Fibroblast of mammary gland (primary cell): ENCODE measurements at regions not wholly inside any gene's neighbourhood (a gene's known extent, or its start where the extent isn't known, plus 50 kb on each side); places are given as distances from the start of the nearest gene placed in this dataset.
A peak's percentile ranks its signal among the peaks of the same experiment; 100 is the strongest.

Source experiments
- DNase-seq: peaks from one replicate; pipeline ENCODE4 v3.0.0-alpha.2; 2010; ENCODE audit warnings: low read depth
- H3K4me3 ChIP-seq: 2 replicates; pipeline ENCODE4 v1.5.1; 2011; ENCODE audit warnings: low read depth, mild to moderate bottlenecking, low read length, moderate library complexity; ENCODE audit not compliant: control insufficient read depth
- TF ChIP-seq, protein P1 (sequence below): conservative IDR thresholded peaks from 2 replicates; pipeline ENCODE4 v1.5.1; 2011; ENCODE audit warnings: low read depth, low read length, inconsistent platforms; ENCODE audit not compliant: control insufficient read depth, insufficient read depth

DNA sequence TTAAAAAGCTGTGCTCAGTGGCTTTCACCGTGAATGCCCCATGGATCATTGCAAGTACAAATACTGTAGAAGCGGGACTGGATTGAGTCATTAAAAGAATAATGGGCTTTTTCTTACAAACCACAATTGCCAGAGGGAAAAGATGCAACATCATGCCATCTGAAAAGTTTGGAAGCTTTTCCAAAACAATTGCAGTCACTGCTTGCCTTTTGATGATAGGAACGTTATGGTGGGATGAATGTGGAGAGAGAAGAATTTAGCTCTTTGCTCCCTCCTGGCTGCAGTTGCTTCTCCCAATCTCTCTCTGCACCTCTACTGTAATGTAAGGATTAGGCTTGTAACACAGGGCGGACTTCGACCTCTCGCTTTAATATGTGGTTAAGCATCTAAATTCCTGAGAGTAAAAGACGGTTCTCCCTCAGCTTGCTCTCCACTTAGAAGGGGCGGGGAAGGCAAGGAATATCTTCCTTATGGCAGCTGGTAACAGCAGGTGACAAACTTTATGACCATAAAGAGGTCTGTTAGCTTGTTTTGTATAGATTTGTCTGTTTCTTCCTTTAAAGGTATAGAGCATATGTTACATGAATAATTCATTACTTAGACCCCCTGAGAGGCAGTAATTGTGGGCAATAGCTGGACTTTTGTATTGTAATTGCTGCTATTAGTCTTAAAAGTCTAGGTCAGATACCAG, 376.1 kb downstream of the UTRN start:
- H3K4me3 ChIP-seq: no peak overlapping the region
- TF ChIP-seq, protein P1, sequence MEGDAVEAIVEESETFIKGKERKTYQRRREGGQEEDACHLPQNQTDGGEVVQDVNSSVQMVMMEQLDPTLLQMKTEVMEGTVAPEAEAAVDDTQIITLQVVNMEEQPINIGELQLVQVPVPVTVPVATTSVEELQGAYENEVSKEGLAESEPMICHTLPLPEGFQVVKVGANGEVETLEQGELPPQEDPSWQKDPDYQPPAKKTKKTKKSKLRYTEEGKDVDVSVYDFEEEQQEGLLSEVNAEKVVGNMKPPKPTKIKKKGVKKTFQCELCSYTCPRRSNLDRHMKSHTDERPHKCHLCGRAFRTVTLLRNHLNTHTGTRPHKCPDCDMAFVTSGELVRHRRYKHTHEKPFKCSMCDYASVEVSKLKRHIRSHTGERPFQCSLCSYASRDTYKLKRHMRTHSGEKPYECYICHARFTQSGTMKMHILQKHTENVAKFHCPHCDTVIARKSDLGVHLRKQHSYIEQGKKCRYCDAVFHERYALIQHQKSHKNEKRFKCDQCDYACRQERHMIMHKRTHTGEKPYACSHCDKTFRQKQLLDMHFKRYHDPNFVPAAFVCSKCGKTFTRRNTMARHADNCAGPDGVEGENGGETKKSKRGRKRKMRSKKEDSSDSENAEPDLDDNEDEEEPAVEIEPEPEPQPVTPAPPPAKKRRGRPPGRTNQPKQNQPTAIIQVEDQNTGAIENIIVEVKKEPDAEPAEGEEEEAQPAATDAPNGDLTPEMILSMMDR: no peak
- peak; percentile 12 for DNase-seq

DNA sequence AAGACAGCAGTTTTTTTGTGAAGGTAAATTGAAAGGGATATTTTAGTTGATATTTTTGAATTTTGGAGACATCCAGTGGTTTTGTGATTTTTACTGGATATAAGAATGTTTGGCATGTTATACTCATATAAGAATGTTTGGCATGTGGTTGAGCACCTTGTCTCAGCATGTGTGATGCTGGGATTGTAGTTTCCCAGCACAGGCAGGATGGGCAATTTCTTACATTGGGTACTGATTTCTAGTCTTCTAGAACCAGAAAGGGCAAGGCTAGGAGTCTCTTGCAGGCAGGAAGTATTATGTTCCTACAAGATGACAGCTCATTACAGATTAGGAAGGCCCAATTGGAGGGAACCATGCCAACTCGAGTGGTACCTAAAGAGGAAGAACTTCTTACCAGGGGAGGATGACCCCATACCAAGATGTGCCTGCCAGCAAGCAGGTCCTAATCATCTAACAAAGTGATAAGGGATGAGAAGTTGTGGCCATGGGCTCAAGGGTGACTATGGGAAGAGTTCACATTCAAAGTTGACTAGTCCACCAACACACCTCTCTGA, 377.8 kb downstream of the UTRN start:
- DNase-seq: no peak
- TF ChIP-seq, protein P1: no peak
- H3K4me3 ChIP-seq: no peak overlapping the region

DNA sequence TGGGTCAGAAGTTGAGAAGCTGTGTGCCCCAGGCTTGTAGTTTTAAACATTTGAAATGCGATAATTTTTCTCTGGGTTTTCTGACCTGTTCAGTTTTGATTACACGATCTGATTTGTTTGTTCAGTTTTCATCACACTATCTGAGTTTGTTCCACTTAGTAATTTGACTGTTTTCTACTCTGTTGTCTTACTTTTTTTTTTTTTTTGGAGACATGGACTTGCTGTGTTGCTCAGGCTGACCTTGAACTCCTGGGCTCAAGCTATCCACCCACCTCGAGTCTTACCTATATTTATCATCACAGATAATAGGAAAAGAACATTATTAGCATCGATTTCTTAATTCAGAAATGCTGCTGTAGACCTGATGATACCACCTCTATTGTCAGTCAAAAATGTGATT, 379.1 kb downstream of the UTRN start:
- no peak for DNase-seq
- TF ChIP-seq, protein P1: no peak
- no peak overlapping the region for H3K4me3 ChIP-seq

DNA sequence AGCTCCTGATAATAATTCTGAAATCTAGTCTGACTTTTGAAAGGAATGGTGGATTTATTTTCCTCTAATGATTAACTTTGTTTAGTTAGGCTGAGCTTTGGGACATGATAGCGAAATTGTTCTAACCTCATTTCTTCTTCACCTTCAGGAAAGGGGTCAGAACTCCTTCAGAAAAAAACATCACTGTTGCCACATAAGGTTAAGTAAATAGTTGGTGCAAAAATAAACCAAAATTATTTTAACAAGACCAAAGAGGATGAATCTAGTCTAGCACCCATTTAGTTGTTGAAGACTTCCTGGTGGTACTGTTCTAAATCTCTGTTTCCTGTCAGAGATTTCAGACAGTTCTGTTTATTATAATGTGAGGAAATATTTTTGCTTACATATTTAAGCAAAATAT, 379.8 kb downstream of the UTRN start:
- TF ChIP-seq, protein P1: no peak
- no peak overlapping the region for H3K4me3 ChIP-seq
- no peak for DNase-seq

DNA sequence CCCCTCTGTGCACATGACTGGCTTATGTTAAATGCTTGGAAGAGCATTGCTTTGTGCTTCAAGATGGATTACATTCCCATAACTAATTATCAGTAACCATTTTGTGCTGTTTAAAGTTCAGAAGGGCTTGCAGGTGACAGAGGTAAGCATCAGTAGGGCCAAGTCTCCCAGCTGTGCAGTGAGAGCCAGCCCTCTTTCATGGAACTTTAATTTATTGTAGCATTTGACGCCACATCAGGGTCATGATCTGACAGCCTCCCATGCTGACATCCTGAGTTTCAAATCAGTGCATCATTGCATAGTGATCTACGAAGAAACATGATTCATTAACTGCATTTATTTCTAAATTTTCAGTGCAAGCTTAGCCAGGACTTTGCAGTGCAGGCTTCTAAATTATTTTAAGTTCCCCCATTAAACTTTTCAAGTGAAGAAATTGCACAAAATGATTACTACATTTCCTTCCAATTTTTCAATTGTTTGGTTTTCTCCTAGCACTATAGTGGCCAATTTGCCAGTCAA, 380.9 kb downstream of the UTRN start:
- no peak overlapping the region for H3K4me3 ChIP-seq
- TF ChIP-seq, protein P1: no peak
- peak; percentile 22 for DNase-seq

DNA sequence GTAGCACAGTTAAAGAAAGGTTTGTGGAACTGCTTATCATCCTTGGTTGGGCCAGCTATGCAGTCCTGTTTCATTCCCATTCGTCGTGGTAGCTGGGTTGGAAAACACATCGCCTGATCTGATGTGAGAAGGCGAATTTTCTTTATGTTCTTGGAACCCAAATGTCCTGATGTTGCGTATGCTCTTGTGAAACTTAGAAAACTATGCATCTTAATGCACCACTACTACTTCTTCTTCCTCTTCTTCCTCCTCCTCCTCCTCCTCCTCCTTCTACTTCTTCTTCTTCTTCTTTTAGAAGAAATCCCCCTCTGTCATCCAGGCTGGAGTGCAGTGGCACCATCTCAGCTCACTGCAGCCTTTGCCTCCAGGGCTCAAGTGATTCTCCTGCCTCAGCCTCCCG, 381.6 kb downstream of the UTRN start:
- no peak overlapping the region for H3K4me3 ChIP-seq
- DNase-seq: no peak
- TF ChIP-seq, protein P1: no peak
